Prostate gland (tissue), 2 donors: ENCODE measurements at regions not wholly inside any gene's neighbourhood (a gene's known extent, or its start where the extent isn't known, plus 50 kb on each side); places are given as distances from the start of the nearest gene placed in this dataset.

Source experiments
- POLR2A ChIP-seq: fragments of 450-650 bp; IDR thresholded peaks from one replicate; pipeline ENCODE4 v1.6.1; 2016; ENCODE audit warnings: antibody characterized with exemption, mild to moderate bottlenecking
- TF ChIP-seq, protein P1 (sequence below), 4 experiments: fragments of 200-600 bp in 2 of 4; fragments of 450-650 bp in 2 of 4; sonication (generic) in 2 of 4; IDR thresholded peaks; 1 replicate in 3 of 4; 2 replicates in 1 of 4; pipeline ENCODE4 v1.5.1; 2016 to 2019; ENCODE audit warnings: antibody characterized with exemption in 4 of 4, mild to moderate bottlenecking in 2 of 4, moderate library complexity in 2 of 4

DNA sequence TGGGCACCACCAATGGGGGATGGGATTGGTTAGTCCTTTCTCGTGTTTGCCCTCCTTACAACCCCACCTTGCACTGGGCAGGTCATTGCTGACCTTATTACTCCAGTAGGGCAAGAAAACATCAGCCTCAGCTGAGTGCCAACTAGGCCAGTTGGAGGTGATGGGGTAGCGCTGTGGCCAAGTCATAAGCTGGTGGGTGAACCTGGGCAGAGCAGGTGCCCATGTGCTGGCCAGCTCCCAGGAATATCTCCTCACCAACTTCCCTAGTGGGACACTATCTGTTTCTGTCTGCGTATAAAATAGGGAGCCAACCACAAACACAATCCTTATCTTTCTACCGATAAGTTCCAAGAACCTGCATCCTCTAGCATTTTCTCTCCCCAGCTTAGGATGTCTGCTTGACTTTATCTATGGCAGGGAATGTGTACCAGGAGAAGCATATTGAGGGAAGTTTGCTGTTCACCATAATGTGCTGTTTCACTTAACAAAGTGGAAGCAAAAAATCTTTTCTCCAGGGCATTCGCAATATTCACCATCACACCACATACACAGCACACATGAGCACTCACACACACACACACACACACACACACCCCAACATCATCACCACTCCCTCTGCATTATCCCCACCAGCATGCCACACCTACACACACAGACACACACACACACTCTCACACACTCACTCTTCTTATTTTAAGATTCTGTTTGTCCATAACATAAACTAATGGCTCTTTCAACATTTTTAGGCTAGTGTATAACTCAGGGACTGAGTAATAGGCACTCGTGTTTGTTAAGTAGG lies 390.0 kb downstream of the ENC1 start:
- TF ChIP-seq, protein P1, sequence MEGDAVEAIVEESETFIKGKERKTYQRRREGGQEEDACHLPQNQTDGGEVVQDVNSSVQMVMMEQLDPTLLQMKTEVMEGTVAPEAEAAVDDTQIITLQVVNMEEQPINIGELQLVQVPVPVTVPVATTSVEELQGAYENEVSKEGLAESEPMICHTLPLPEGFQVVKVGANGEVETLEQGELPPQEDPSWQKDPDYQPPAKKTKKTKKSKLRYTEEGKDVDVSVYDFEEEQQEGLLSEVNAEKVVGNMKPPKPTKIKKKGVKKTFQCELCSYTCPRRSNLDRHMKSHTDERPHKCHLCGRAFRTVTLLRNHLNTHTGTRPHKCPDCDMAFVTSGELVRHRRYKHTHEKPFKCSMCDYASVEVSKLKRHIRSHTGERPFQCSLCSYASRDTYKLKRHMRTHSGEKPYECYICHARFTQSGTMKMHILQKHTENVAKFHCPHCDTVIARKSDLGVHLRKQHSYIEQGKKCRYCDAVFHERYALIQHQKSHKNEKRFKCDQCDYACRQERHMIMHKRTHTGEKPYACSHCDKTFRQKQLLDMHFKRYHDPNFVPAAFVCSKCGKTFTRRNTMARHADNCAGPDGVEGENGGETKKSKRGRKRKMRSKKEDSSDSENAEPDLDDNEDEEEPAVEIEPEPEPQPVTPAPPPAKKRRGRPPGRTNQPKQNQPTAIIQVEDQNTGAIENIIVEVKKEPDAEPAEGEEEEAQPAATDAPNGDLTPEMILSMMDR (IDR thresholded peaks at IDR 0.05) = no peak
- TF ChIP-seq POLR2A = no peak
